RCC 7860 (cell line): ENCODE measurements at regions not wholly inside any gene's neighbourhood (a gene's known extent, or its start where the extent isn't known, plus 50 kb on each side); places are given as distances from the start of the nearest gene placed in this dataset.
A peak's percentile ranks its signal among the peaks of the same experiment; 100 is the strongest.
"Not testable (repeated sequence)": the region's sequence is repeated elsewhere in the genome, so short reads cannot be mapped to it uniquely, and the experiment has no call there.

Source experiments
- DNase-seq: peaks from one replicate; pipeline ENCODE4 v3.0.0-alpha.2; 2015; ENCODE audit warnings: low spot score
- FAIRE-seq: peaks from 2 replicates; lab custom pipeline; 2012; peaks lifted over from hg19 to GRCh38; lab: Jason Lieb, UNC

DNA sequence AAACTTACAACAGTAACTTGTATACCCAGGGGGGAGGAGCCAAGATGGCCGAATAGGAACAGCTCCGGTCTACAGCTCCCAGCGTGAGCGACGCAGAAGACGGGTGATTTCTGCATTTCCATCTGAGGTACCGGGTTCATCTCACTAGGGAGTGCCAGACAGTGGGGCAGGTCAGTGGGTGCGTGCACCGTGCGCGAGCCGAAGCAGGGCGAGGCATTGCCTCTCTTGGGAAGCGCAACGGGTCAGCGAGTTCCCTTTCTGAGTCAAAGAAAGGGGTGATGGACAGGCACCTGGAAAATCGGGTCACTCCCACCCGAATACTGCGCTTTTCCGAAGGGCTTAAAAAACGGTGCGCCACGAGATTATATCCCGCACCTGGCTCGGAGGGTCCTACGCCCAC, 278.8 kb downstream of the FAM47B start:
- not testable (repeated sequence) for FAIRE-seq, DNase-seq

DNA sequence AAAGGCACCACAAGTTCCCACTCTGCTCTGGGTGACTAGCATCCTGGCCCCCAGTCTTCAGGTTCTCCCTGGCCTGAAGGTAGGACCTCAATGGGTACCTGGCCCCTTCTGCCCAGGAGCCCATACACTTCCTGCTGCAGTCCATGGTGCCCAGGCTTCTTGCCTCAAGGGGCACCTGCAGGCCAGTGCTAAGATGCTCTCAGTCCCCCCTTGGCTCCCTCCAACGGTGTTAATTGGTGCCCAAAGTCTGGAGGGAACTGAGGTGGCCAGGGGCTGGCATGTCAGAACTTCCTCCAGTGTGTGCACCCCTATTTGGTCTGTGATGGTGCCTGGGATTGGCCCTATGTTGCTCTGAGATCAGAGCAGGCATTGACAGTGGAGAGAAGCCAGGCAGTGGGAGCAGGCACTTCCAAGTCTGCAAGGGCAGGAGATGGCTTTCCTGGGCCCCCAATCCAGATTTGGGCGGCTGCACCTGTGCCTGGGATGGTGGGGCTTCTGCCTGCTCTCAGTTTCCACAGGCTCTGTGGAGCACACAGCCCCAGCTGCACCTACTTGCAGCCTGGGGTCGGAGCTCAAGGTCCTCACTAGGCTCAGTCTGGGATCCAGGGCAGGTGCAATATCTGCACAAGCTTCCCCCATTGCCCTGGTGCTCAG, 301.6 kb downstream of the FAM47B start:
- DNase-seq = no peak
- no peak for FAIRE-seq

DNA sequence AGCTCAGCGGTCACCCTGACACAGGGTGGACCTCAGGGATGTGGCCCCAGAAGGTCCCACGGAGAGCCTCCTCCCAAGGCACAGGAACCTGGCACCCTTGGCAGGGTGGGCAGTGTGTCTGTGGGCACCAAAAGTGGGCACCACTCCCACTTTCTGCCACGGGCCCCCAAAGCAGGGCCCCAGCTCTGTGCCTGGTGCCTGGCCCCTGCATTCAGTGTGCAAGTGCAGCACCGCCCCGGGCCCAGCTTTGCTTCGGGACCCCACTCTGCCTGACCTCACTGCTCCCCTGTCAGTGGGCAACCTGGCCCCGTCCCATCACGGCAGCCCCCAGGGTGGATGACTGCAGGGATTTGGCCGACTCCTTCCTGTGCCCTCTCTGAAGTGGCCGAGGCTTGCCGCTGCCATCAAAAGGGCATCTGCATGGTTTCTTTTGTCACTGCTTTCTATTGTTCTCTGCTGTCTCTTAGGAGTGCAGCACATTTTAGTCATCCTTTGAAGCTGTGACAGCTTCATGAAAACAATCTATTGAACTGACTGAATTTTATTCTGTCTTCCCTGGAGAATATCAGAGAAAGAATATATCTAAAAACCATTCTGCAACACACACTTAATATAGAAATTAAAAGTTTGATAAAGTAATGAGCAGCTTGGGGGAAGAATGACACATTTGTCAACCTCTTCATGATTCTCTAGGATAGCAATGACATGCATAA, 302.4 kb downstream of the FAM47B start:
- FAIRE-seq (no peak), DNase-seq (no peak)

- FAIRE-seq (no peak), DNase-seq (no peak)
Measured at GRCh38 chrX:35251226-35251625, 308.6 kb downstream of the FAM47B start.

- DNase-seq = no peak
- FAIRE-seq = no peak
Measured at GRCh38 chrX:35276115-35276514, 333.5 kb downstream of the FAM47B start.

GRCh38 chrX:35285289-35285962, 342.8 kb downstream of the FAM47B start:
- no peak for DNase-seq
- FAIRE-seq = no peak

DNA sequence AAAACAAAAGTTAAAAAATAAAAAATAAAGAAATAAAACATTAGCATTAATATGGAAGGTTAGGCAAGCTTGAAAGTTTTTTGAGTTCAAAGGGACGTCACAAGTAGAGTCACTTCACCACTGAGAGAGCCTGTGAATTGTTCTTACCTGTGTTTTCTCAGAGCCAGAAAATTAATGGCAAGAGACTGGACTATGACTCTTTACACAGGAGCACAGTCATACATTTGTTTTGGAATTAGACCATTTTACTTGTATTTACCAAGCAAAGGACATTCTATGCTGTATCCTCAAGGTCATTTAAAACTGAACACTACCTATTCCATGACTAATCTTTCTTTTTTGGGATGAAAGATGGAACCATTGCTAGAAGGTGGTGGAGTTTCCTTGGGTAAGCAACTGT, 346.1 kb downstream of the FAM47B start:
- FAIRE-seq = no peak
- no peak for DNase-seq

GRCh38 chrX:35289952-35290351, 347.4 kb downstream of the FAM47B start:
- FAIRE-seq = no peak
- DNase-seq = no peak

GRCh38 chrX:35291013-35291412, 348.4 kb downstream of the FAM47B start:
- no peak for DNase-seq
- no peak for FAIRE-seq

DNA sequence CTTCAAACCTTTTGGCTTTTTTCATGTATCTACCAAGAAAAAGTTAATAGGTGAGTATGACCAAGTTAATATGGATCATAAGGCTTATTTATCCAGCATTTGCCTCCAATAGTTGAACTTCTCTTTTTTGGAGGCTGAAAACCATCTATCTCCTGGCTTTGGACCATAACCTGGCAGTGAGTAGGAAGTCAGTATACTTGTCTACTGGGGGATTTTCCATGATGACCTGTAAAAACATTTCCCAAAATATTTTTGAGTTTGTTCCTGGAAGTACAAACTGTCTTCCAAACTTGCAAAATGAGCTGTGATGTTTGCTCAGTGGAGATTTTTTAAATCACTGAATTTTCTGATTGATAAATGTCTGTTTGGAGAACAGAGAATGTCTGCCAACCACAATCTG, 349.9 kb downstream of the FAM47B start:
- DNase-seq = no peak
- no peak for FAIRE-seq

- FAIRE-seq, DNase-seq: not testable (repeated sequence)
Measured at GRCh38 chrX:35305037-35305436, 362.4 kb downstream of the FAM47B start.

DNA sequence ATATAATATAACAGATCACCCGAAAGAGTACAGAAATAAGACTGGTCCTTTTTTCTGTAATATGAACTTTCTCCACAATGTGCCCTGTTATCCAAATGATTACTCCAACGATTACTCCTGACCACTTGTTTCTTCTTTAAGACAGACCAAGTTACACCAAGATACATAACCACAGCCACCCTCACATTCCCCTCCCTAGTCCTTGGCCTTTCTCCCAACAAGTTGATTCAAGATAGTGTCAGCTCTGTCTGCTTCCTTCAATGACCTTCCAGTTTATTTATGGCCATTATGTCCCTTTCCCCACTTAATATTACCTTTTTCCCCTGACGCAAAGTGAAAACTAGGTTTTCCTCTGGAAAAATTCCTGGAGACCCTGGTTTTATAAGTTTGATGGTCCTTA, 397.2 kb downstream of the FAM47B start:
- DNase-seq (no peak), FAIRE-seq (peak; percentile 73)

DNA sequence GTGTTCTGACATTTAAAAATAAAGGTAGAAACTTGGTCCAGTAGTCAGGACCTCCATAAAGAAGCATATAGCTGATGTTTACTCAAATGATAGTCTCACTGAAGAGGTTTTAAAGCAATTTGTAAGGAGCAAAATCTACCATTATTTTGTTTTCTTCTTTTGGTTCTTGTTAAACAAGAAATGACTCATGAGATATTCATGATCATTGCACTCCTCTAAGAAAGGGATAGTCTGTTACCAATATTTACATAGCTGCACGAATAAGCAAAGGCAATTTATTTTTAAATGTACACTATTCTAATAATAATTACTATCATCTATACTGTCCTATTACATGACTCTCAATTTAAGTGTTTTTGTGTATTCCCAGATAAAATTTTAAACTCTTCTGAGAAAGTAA, 397.9 kb downstream of the FAM47B start:
- DNase-seq (no peak), FAIRE-seq (no peak)

DNA sequence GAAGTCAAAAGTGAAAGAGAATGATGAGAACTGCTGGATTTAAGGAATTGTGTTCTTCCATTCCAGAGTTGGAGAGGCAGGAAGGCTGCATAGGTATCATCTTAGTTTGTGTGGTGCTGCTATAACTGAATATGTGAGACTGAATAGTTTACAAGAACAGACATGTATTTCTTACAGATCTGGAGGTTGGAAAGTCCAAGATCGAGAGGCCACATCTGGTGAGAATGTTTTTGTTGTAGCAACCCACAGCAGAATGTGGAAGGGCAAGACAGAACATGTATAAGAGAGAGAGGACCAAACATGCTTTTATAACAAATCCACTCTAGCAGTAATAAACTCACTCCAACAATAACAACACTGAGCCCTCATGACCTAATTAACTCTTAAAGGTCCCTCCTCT, 408.6 kb downstream of the FAM47B start:
- FAIRE-seq (no peak), DNase-seq (no peak)

DNA sequence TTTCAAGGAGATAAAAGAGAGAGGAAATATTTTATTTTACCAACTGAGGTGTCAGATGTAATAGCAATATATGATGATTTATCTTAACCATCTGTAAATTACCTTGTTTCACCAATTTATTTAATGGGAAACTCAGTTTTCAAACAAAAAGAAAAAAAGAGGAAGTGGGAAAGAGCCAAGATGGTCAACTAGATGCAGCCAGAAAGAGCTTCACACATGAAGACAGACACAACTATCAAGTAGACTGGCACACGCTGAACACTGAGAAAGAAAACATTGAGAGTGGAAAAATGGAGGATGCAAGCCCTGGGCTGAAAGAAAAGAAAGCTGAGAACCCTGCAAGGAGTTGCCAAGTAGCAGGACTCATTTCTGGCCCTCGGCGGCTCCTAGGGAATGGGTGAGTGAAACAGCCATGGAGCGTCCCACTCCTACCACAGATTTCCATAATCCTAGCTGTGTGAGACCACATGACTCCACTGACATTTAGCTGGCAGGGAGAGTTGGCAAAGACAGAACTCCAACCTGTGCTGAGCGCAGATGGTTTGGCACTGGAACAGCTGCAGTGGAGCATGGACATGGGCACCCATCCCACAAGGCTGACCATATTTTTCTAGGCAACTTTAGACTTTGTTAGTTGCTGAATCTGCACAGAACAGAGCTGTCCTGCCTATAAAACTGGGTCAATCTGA, 409.3 kb downstream of the FAM47B start:
- FAIRE-seq = no peak
- no peak for DNase-seq

DNA sequence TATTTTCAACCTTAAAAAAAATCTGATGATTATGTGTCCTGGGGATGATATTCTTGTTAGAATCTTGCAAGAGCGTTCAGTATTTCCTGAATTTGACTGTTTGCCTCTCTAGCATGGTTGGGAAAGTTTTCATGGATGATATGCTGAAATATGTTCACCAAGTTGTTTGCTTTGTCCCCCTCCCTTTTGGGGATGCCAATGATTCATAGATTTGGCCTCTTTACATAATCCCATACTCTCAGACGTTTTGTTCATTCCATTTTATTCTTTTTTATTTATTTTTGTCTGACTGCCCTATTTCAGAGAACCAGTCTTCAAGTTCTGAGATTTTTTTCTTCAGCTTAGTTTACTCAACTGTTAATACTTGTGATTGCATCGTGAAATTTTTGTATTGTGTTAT, 415.1 kb downstream of the FAM47B start:
- DNase-seq (no peak), FAIRE-seq (no peak)

GRCh38 chrX:35362866-35363265, 420.3 kb downstream of the FAM47B start:
- DNase-seq (no peak), FAIRE-seq (no peak)

DNA sequence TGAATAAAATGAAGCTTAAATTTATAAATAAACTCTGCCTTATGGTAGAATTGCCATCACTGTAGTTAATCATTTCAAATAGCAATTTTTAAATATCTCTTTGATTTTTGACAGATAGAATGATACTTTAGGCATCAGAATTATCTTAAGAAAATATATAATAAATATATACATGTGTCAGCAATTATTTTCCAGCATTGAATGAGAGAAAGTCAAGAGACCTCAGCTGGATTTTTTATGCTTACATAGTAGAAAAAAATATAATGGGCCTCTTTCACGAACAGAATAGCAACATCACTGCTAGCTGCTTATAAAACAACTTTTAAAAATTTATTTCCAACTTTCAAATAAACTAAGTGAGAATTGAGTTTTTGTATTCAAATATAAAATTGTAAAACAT, 424.0 kb upstream of the MAGEB16 start:
- DNase-seq (no peak), FAIRE-seq (no peak)

GRCh38 chrX:35380808-35381700, 417.1 kb upstream of the MAGEB16 start:
- FAIRE-seq (peak; percentile 75), DNase-seq (peak; percentile 19)

GRCh38 chrX:35381709-35382108, 416.4 kb upstream of the MAGEB16 start:
- DNase-seq, FAIRE-seq: not testable (repeated sequence)
